GM13977 (cell line): ENCODE measurements at regions not wholly inside any gene's neighbourhood (a gene's known extent, or its start where the extent isn't known, plus 50 kb on each side); places are given as distances from the start of the nearest gene placed in this dataset.

ENCODE experiments used
- DNase-seq: peaks from one replicate; pipeline ENCODE4 v3.0.0; 2012; ENCODE audit warnings: low spot score
- CTCF ChIP-seq: IDR thresholded peaks from 2 replicates; pipeline ENCODE4 v1.5.1; 2012; ENCODE audit warnings: mild to moderate bottlenecking, control low read depth; ENCODE audit not compliant: insufficient read depth; ENCODE audit errors: extremely low read depth, missing control alignments
- in situ Hi-C: fragments of 300-500 bp; cut with MboI; formaldehyde crosslinking; loops from one replicate; pipeline ENCODE4 v1.12.0; 2022; ENCODE audit warnings: low sequenced_read_pairs, low pct_unique_long_range_greater_than_20kb, mixed read lengths, inconsistent platforms; ENCODE audit not compliant: unreplicated experiment

DNA sequence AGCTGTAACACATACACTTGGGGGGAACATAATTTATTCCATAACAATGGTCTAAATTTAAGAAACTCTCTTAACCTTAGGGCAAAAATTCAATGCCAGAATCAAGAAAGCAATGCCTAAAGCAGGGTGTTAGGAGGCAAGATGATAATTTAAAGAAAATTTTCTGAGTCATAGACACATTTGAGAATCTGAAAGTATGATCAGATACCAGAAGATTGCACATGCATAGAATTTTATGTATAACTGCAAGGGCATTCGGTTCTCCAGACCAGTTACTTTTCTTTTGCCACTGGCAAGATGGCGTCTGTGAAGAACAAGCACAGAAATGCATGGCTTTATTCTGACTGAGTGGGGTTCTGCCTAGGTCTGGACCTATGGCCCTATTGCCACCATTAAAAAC is 64.4 kb upstream of the IPO9 start:
- no peak for TF ChIP-seq CTCF
- in situ Hi-C loops = no loop called here
- no peak for DNase-seq

DNA sequence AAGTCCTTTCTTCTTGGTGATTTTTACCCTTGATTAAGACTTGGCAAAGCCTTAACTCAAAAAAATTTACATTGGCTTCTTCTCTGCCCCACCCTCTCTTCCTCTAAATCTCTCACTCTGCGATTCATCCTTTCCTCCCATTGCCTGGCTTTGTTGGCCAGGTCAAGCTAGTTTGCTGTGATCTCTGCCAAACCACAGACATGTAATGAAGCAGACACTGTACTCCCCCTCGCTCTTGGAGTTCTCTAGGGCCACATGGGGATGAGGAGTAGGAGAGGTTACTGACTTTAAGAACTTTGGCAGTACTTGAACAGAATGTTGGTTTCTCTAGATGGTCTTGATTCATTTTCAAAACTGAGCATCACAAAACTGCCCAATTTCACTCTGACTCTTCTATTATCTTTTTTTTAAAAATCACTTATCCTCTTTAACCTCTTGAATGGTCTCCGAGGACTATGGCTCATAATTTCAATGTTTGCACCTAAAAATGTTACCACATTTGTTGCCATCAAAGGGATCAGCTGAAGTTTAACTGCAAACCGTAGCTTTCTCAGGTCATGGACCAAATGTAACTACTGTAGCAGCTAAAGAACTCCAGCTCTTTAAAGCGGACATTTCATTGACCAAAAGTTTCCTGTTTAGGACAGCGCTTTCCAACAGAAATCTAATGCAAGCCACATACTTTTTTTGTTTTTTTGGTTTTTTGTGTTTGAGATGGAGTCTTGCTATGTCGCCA is 62.7 kb upstream of the IPO9 start:
- TF ChIP-seq CTCF = no peak
- no peak for DNase-seq
- in situ Hi-C loops = no loop called here

- no peak for TF ChIP-seq CTCF
- in situ Hi-C loops = no loop called here
- DNase-seq = no peak
Measured at GRCh38 chr1:201767339-201767738, 61.6 kb upstream of the IPO9 start.

DNA sequence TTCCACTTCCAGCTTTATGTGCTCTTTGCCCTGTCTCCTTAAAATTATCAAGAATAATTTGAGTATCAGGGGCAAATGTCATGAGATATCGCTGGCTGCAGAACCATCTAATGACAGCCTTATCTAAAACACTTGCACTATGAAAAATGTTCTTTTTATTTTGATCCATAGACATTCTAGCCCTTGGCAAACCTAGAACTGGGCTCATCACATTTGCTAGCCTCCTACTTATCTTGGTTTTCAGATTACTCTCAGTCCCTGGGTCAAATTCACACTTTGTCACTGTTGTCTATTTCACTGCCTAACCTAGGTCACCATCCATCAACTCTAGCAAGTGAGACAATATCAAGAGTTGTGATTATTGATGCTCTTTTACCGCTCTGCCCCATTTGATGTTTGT is 59.9 kb upstream of the IPO9 start:
- no peak for DNase-seq
- in situ Hi-C loops = no loop called here
- no peak for TF ChIP-seq CTCF

- in situ Hi-C loops = no loop called here
- DNase-seq = no peak
- no peak for TF ChIP-seq CTCF
Measured at GRCh38 chr1:201769966-201770365, 59.0 kb upstream of the IPO9 start.

DNA sequence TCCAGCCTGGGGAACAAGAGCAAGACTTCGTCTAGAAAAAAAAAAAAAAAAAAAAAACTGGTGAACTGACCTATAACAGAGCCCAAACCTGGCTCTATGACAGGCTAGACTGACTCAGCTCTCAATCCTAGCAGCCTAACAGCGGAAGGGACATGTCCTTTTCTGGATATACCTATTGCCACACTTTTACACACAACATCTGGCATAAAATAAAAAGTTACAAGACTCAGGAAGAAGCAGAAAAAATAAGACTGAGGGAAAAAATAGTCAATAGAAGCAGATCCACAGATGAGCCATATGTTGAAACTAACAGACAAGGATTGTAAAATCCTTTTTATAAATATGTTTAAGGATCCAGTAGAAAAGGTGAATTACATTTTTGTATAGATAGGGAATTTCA is 57.5 kb upstream of the IPO9 start:
- in situ Hi-C loops = no loop called here
- no peak for TF ChIP-seq CTCF
- no peak for DNase-seq
